ENCODE measurements at regions not wholly inside any gene's neighbourhood (a gene's known extent, or its start where the extent isn't known, plus 50 kb on each side); places are given as distances from the start of the nearest gene placed in this dataset.

DNA sequence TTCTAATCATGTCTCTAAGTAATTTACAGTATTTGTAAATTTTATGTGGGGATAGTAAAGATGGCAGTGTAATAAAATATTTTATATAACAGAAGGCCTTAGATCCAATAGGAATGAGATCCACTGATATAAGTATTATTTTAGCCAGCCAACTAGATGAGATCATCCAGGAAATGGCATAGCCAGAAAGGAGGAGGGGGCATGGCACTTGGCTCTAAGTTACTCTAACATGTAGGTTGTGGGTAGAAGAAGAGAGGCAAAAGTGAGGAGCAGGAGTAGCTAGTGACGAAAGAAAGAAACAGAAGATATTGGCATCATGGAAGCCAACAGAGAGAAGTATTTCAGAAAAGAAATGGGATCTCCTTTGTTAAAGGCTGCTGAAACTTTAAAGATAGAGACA is 426.1 kb downstream of the PTPRC start:
- Histone ChIP-seq H3K27ac (ENCODE audit: low read depth, low read length, poor library complexity, severe bottlenecking) (no peak overlapping the region), H3K27me3 (ENCODE audit: insufficient read depth, low read length) (no peaks in the 10 kb centered on the region), H3K36me3 (ENCODE audit: insufficient read depth, low read length) (no peaks in the 10 kb centered on the region), H3K9me2 (ENCODE audit: low read depth, low read length) (no peaks in the 10 kb centered on the region), H3K4me2 (ENCODE audit: low read length) (no peak overlapping the region), H3K4me1 (ENCODE audit: insufficient read depth, low read length, severe bottlenecking) (peaks cover 17% of the 10 kb centered on the region), H3K9me3 (ENCODE audit: low read length) (no peaks in the 10 kb centered on the region), H3K9ac (ENCODE audit: low read length) (no peak overlapping the region), H3K79me2 (ENCODE audit: insufficient read depth, low read length) (no peaks in the 10 kb centered on the region), H2AFZ (ENCODE audit: low read length) (no peak overlapping the region), H4K20me1 (ENCODE audit: insufficient read depth, low read length) (no peaks in the 10 kb centered on the region), H3F3A (ENCODE audit: insufficient read depth, low read length) (no peaks in the 10 kb centered on the region), H3K4me3 (ENCODE audit: low read depth, low read length, poor library complexity, severe bottlenecking) (no peak overlapping the region)
- TF ChIP-seq EZH2 (IDR thresholded peaks at IDR 0.05; ENCODE audit: borderline replicate concordance, low read length) = no peak
- TF ChIP-seq, protein P1, sequence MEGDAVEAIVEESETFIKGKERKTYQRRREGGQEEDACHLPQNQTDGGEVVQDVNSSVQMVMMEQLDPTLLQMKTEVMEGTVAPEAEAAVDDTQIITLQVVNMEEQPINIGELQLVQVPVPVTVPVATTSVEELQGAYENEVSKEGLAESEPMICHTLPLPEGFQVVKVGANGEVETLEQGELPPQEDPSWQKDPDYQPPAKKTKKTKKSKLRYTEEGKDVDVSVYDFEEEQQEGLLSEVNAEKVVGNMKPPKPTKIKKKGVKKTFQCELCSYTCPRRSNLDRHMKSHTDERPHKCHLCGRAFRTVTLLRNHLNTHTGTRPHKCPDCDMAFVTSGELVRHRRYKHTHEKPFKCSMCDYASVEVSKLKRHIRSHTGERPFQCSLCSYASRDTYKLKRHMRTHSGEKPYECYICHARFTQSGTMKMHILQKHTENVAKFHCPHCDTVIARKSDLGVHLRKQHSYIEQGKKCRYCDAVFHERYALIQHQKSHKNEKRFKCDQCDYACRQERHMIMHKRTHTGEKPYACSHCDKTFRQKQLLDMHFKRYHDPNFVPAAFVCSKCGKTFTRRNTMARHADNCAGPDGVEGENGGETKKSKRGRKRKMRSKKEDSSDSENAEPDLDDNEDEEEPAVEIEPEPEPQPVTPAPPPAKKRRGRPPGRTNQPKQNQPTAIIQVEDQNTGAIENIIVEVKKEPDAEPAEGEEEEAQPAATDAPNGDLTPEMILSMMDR (IDR thresholded peaks at IDR 0.05; ENCODE audit: low read length) = no peak

DNA sequence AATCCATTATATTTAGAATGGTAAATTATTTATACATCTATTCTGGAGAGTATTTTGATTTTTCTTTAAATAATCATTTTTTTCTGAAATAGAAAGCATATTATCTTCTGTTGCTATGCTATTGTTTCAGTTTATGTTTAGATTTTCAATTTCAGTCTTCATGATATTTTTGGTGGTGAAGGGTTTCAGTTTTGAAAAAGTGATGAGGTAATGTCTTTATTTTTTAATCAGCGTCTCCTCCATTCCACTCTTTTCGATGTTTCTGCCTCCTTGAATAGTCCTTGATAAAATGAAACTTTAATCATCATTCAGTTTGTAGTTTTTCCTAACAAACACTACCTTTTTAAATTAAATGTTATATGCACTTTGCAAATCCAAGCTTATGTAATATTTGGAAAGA is 428.6 kb downstream of the PTPRC start:
- Histone ChIP-seq H3K9ac (ENCODE audit: low read length) (no peak overlapping the region), H3K9me2 (ENCODE audit: low read depth, low read length) (no peaks in the 10 kb centered on the region)
- TF ChIP-seq, protein P1 (IDR thresholded peaks at IDR 0.05; ENCODE audit: low read length) = no peak
- no peak for TF ChIP-seq EZH2 (IDR thresholded peaks at IDR 0.05; ENCODE audit: borderline replicate concordance, low read length)

DNA sequence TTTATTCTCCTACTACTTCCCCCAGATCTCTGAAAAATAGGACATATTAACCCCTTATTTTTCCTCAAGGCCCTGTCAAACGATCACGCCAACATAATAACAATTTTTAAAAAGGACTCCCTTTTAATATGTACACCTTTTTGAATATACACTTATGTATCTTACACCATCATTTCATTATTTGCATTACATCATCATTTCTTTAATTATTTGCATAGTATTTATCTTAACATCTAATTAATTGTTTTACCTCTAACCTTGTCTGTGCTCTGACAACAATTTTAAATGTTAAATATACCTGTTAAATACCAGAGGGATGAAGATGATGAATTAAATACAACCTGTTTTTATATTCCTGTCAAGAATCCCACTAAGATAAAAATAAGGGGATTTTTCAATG is 432.2 kb downstream of the PTPRC start:
- H3F3A ChIP-seq (ENCODE audit: insufficient read depth, low read length) = no peaks in the 10 kb centered on the region; the same call in 1 of the 2 replicates
- no peaks in the 10 kb centered on the region for H3K9me3 ChIP-seq (ENCODE audit: low read length)
- H3K27ac ChIP-seq (ENCODE audit: low read depth, low read length, poor library complexity, severe bottlenecking) = no peak overlapping the region
- no peak overlapping the region; the same call in 1 of the 2 replicates for H2AFZ ChIP-seq (ENCODE audit: low read length)
- no peaks in the 10 kb centered on the region for H3K27me3 ChIP-seq (ENCODE audit: insufficient read depth, low read length)
- no peak overlapping the region for H3K9ac ChIP-seq (ENCODE audit: low read length)
- H3K36me3 ChIP-seq (ENCODE audit: insufficient read depth, low read length) = no peaks in the 10 kb centered on the region
- H3K9me2 ChIP-seq (ENCODE audit: low read depth, low read length) = no peaks in the 10 kb centered on the region
- peaks cover 17% of the 10 kb centered on the region for H3K4me1 ChIP-seq (ENCODE audit: insufficient read depth, low read length, severe bottlenecking)
- H4K20me1 ChIP-seq (ENCODE audit: insufficient read depth, low read length) = no peaks in the 10 kb centered on the region
- H3K79me2 ChIP-seq (ENCODE audit: insufficient read depth, low read length) = no peaks in the 10 kb centered on the region
- no peak overlapping the region for H3K4me3 ChIP-seq (ENCODE audit: low read depth, low read length, poor library complexity, severe bottlenecking)
- no peak overlapping the region for H3K4me2 ChIP-seq (ENCODE audit: low read length)
- no peak for TF ChIP-seq EZH2 (IDR thresholded peaks at IDR 0.05; ENCODE audit: borderline replicate concordance, low read length)
- TF ChIP-seq, protein P1 (IDR thresholded peaks at IDR 0.05; ENCODE audit: low read length) = no peak

More for the DNA sequence above, 428.6 kb downstream of the PTPRC start:
- H4K20me1 ChIP-seq (ENCODE audit: insufficient read depth, low read length) = no peaks in the 10 kb centered on the region
- no peak overlapping the region for H3K27ac ChIP-seq (ENCODE audit: low read depth, low read length, poor library complexity, severe bottlenecking)
- no peak overlapping the region for H2AFZ ChIP-seq (ENCODE audit: low read length)
- no peak overlapping the region for H3K4me3 ChIP-seq (ENCODE audit: low read depth, low read length, poor library complexity, severe bottlenecking)
- H3K4me2 ChIP-seq (ENCODE audit: low read length) = no peak overlapping the region
- H3K4me1 ChIP-seq (ENCODE audit: insufficient read depth, low read length, severe bottlenecking) = peaks cover 17% of the 10 kb centered on the region
- no peaks in the 10 kb centered on the region for H3F3A ChIP-seq (ENCODE audit: insufficient read depth, low read length)
- H3K9me3 ChIP-seq (ENCODE audit: low read length) = no peaks in the 10 kb centered on the region
- H3K36me3 ChIP-seq (ENCODE audit: insufficient read depth, low read length) = no peaks in the 10 kb centered on the region
- H3K79me2 ChIP-seq (ENCODE audit: insufficient read depth, low read length) = no peaks in the 10 kb centered on the region
- no peaks in the 10 kb centered on the region for H3K27me3 ChIP-seq (ENCODE audit: insufficient read depth, low read length)

All from OCI-LY1 (cell line).